Panc1 (cell line): ENCODE measurements at regions not wholly inside any gene's neighbourhood (a gene's known extent, or its start where the extent isn't known, plus 50 kb on each side); places are given as distances from the start of the nearest gene placed in this dataset.

Experiments
- ATAC-seq: fragments of 200-7000 bp; cut with Tn5 transposase; 2 replicates; pipeline ENCODE4 v1.9.1; 2020; ENCODE audit warnings: mild to moderate bottlenecking, moderate library complexity
- BruUV-seq: library from RNA; stranded (reverse); fragments of 400-500 nt; replicated peaks from 2 replicates; lab custom pipeline; 2021; lab: Mats Ljungman, UMichigan
- CTCF ChIA-PET: fragments of 300-600 bp; sonication (Branson Sonifier 250); formaldehyde crosslinking; loops from one replicate; lab custom pipeline; 2022; ENCODE audit warnings: antibody characterized with exemption; lab: Charles Lee
- POLR2A ChIA-PET: fragments of 300-600 bp; sonication (Branson Sonifier 250); formaldehyde crosslinking; loops from one replicate; lab custom pipeline; 2022; ENCODE audit warnings: antibody characterized with exemption; lab: Charles Lee
- DNase-seq: peaks from one replicate; pipeline ENCODE4 v3.0.0-alpha.2; 2010; ENCODE audit warnings: low read depth, low spot score
- H3K27ac ChIP-seq: 2 replicates; pipeline ENCODE4 v1.5.1; 2011; ENCODE audit warnings: mild to moderate bottlenecking, low read length, inconsistent platforms
- H3K27me3 ChIP-seq: fragments of 200-500 bp; sonication (Bioruptor generic); 2 replicates; pipeline ENCODE4 v1.6.0; 2014; ENCODE audit warnings: low read length, inconsistent platforms; ENCODE audit not compliant: control insufficient read depth, insufficient read depth
- H3K36me3 ChIP-seq: fragments of 200-500 bp; sonication (Bioruptor generic); 2 replicates; pipeline ENCODE4 v1.5.1; 2014; ENCODE audit warnings: inconsistent platforms, mild to moderate bottlenecking, low read length, moderate library complexity; ENCODE audit not compliant: control insufficient read depth, insufficient read depth
- H3K4me1 ChIP-seq: 2 replicates; pipeline ENCODE4 v1.5.1; 2011; ENCODE audit warnings: inconsistent platforms, mild to moderate bottlenecking, low read length, moderate library complexity; ENCODE audit not compliant: control insufficient read depth, insufficient read depth
- H3K4me3 ChIP-seq, 2 experiments: 2 replicates each; pipeline ENCODE4 v1.5.1; 2011 to 2012; ENCODE audit warnings: low read depth in 2 of 2, low read length in 2 of 2, mild to moderate bottlenecking in 2 of 2, inconsistent platforms in 1 of 2, moderate library complexity in 1 of 2
- H3K9me3 ChIP-seq: fragments of 200-500 bp; sonication (Bioruptor generic); 2 replicates; pipeline ENCODE4 v1.5.1; 2014; ENCODE audit warnings: low read depth, mild to moderate bottlenecking, inconsistent platforms, low read length, moderate library complexity; ENCODE audit not compliant: control insufficient read depth, insufficient read depth
- POLR2AphosphoS5 ChIP-seq: IDR thresholded peaks from 2 replicates; pipeline ENCODE4 v1.6.1; 2012; ENCODE audit warnings: mild to moderate bottlenecking, low read depth, low read length, moderate library complexity
- SIN3A ChIP-seq: IDR thresholded peaks from 2 replicates; pipeline ENCODE4 v1.6.1; 2012; ENCODE audit warnings: low read depth, mild to moderate bottlenecking, low read length, moderate library complexity, borderline replicate concordance; ENCODE audit not compliant: insufficient read depth
- TCF7L2 ChIP-seq: IDR thresholded peaks from 2 replicates; pipeline ENCODE4 v1.6.1; 2011; ENCODE audit warnings: mild to moderate bottlenecking, low read depth, low read length, inconsistent platforms
- in situ Hi-C: cut with HindIII; loops from 2 replicates; pipeline ENCODE4 v1.10.0; 2016; ENCODE audit warnings: low sequenced_read_pairs, low pct_unique_long_range_greater_than_20kb
- intact Hi-C: fragments of 100-400 bp; cut with micrococcal nuclease; formaldehyde crosslinking; loops from one replicate; pipeline ENCODE4 v1.10.0; 2022; ENCODE audit not compliant: unreplicated experiment
- TF ChIP-seq, protein P1 (sequence below): fragments of 450-650 bp; IDR thresholded peaks from 2 replicates; pipeline ENCODE4 v1.5.1; 2017; ENCODE audit warnings: mild to moderate bottlenecking
- TF ChIP-seq, protein P2 (sequence below), 2 experiments: IDR thresholded peaks; 2 replicates each; pipeline ENCODE4 v1.6.1; 2011 to 2012; ENCODE audit warnings: low read depth in 2 of 2, control low read depth in 1 of 2, low read length in 1 of 2, mild to moderate bottlenecking in 1 of 2, moderate library complexity in 1 of 2; ENCODE audit not compliant: insufficient read depth in 1 of 2

DNA sequence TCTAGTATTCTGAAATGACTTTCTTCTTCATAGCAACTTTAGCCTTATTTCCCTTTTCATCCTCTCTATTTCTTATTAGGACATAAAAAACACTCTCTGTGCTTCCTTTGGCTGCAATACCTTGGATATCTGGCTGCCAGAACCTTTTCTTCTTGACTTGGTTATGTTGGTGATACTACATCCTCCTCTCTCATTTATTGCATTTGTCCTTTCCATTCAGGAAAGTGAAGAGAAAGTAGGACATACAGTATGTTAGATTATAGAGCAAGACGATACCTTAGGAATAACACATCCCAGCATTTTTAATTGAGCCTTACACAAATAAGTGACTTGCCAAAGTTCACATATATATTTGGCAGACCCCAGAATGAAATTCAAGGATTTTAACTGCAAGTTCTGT lies 210.1 kb upstream of the PPP1R3A start:
- Histone ChIP-seq H3K27ac (no peak overlapping the region), H3K36me3 (no peaks in the 10 kb centered on the region), H3K9me3 (no peaks in the 10 kb centered on the region), H3K4me3 (no peak overlapping the region), H3K27me3 (no peaks in the 10 kb centered on the region), H3K4me1 (no peaks in the 10 kb centered on the region)
- CTCF ChIA-PET, result no interaction called here
- no peak for ATAC-seq
- in situ Hi-C loops (no loop called here), intact Hi-C loops (no loop called here)
- POLR2A ChIA-PET, result no interaction called here
- no peak for TF ChIP-seq TCF7L2
- TF ChIP-seq SIN3A, result no peak
- TF ChIP-seq POLR2AphosphoS5, result no peak
- TF ChIP-seq, protein P1, sequence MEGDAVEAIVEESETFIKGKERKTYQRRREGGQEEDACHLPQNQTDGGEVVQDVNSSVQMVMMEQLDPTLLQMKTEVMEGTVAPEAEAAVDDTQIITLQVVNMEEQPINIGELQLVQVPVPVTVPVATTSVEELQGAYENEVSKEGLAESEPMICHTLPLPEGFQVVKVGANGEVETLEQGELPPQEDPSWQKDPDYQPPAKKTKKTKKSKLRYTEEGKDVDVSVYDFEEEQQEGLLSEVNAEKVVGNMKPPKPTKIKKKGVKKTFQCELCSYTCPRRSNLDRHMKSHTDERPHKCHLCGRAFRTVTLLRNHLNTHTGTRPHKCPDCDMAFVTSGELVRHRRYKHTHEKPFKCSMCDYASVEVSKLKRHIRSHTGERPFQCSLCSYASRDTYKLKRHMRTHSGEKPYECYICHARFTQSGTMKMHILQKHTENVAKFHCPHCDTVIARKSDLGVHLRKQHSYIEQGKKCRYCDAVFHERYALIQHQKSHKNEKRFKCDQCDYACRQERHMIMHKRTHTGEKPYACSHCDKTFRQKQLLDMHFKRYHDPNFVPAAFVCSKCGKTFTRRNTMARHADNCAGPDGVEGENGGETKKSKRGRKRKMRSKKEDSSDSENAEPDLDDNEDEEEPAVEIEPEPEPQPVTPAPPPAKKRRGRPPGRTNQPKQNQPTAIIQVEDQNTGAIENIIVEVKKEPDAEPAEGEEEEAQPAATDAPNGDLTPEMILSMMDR, result no peak
- TF ChIP-seq, protein P2, sequence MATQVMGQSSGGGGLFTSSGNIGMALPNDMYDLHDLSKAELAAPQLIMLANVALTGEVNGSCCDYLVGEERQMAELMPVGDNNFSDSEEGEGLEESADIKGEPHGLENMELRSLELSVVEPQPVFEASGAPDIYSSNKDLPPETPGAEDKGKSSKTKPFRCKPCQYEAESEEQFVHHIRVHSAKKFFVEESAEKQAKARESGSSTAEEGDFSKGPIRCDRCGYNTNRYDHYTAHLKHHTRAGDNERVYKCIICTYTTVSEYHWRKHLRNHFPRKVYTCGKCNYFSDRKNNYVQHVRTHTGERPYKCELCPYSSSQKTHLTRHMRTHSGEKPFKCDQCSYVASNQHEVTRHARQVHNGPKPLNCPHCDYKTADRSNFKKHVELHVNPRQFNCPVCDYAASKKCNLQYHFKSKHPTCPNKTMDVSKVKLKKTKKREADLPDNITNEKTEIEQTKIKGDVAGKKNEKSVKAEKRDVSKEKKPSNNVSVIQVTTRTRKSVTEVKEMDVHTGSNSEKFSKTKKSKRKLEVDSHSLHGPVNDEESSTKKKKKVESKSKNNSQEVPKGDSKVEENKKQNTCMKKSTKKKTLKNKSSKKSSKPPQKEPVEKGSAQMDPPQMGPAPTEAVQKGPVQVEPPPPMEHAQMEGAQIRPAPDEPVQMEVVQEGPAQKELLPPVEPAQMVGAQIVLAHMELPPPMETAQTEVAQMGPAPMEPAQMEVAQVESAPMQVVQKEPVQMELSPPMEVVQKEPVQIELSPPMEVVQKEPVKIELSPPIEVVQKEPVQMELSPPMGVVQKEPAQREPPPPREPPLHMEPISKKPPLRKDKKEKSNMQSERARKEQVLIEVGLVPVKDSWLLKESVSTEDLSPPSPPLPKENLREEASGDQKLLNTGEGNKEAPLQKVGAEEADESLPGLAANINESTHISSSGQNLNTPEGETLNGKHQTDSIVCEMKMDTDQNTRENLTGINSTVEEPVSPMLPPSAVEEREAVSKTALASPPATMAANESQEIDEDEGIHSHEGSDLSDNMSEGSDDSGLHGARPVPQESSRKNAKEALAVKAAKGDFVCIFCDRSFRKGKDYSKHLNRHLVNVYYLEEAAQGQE (IDR thresholded peaks at IDR 0.05; ENCODE audit: insufficient read depth in 1 of 2, low read depth in 2 of 2, low read length in 1 of 2), result no peak
- no peak for DNase-seq
- no TSS peak for BruUV-seq

DNA sequence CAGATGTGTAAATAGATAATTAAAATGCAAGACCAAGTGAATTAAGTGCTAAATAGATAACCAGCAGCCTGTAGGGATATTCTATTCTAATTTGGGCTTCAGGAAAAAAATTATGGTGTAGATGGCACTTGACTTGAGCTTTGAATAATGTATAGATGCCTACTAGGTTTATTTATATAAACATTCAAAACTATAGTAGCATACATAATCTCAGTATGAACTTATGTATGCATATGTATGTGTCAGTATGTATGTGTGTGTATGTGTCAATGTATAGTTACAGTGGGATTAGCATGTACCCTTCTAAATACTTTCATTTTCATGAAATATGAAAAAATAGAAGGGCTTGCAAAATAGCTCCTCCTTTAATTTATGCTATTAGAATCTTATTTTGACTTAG lies 207.3 kb upstream of the PPP1R3A start:
- TF ChIP-seq, protein P2 (IDR thresholded peaks at IDR 0.05; ENCODE audit: insufficient read depth in 1 of 2, low read depth in 2 of 2, low read length in 1 of 2), result no peak
- TF ChIP-seq, protein P1, result no peak
- TF ChIP-seq TCF7L2 (no peak), POLR2AphosphoS5 (no peak), SIN3A (no peak)
- Histone ChIP-seq H3K27ac (no peak overlapping the region), H3K4me3 (no peak overlapping the region), H3K36me3 (no peaks in the 10 kb centered on the region), H3K27me3 (no peaks in the 10 kb centered on the region), H3K9me3 (no peaks in the 10 kb centered on the region), H3K4me1 (no peaks in the 10 kb centered on the region)
- ATAC-seq, result no peak
- no TSS peak for BruUV-seq
- intact Hi-C loops, result no loop called here
- ChIA-PET CTCF (no interaction called here), POLR2A (no interaction called here)
- no peak for DNase-seq
- in situ Hi-C loops, result no loop called here
